Progenitor cell of endocrine pancreas (in vitro differentiated cells): ENCODE measurements at regions not wholly inside any gene's neighbourhood (a gene's known extent, or its start where the extent isn't known, plus 50 kb on each side); places are given as distances from the start of the nearest gene placed in this dataset.
A peak's percentile ranks its signal among the peaks of the same experiment; 100 is the strongest.

Experiments
- DNase-seq: peaks from one replicate; pipeline ENCODE4 v3.0.0; 2021; ENCODE audit warnings: low spot score; ENCODE audit not compliant: unreplicated experiment
- H3K27ac Mint-ChIP-seq: 2 replicates; pipeline ENCODE4 v1.8.0; 2021; ENCODE audit warnings: mild to moderate bottlenecking, moderate library complexity, mixed read lengths
- H3K27me3 Mint-ChIP-seq: 2 replicates; pipeline ENCODE4 v1.8.0; 2021; ENCODE audit warnings: mixed read lengths
- H3K36me3 Mint-ChIP-seq: 2 replicates; pipeline ENCODE4 v1.8.0; 2022; ENCODE audit warnings: mixed read lengths; ENCODE audit not compliant: insufficient read depth
- H3K4me1 Mint-ChIP-seq: 2 replicates; pipeline ENCODE4 v1.8.0; 2021; ENCODE audit warnings: low read depth, mixed read lengths
- H3K4me3 Mint-ChIP-seq: 2 replicates; pipeline ENCODE4 v1.8.0; 2021; ENCODE audit warnings: low read depth, mild to moderate bottlenecking, moderate library complexity, mixed read lengths
- H3K9me3 Mint-ChIP-seq: 2 replicates; pipeline ENCODE4 v1.8.0; 2021; ENCODE audit warnings: low read depth, mixed read lengths
- TF ChIP-seq, protein P1 (sequence below): fragments of 200-600 bp; sonication (generic); IDR thresholded peaks from one replicate; pipeline ENCODE4 v1.5.0; 2021; ENCODE audit warnings: antibody characterized with exemption, mild to moderate bottlenecking; ENCODE audit not compliant: unreplicated experiment

DNA sequence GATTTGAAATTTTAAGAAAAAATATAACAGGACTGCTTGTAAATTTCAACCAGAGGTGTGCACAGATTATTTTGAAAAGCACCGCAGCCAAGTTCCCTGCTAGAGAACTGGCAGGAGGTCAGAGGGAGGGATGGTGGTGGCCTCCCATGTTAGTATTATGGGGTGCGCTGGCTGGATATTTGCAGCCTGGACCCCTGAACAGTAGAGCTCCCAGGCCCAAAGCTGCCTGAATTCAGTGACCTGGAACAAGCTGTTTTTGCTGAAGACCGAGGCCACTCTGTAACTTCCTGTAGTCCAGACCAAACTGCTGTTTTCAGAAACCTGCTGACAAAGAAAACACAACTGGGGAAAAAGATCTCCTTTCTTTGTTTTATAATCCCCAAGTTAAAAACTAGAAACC, 314.3 kb downstream of the TNS1 start:
- no peak overlapping the region for H3K4me3 Mint-ChIP-seq
- no peak for DNase-seq
- no peak overlapping the region for H3K27ac Mint-ChIP-seq
- H3K36me3 Mint-ChIP-seq: no peaks in the 10 kb centered on the region
- H3K4me1 Mint-ChIP-seq: peaks cover 12% of the 10 kb centered on the region
- TF ChIP-seq, protein P1, sequence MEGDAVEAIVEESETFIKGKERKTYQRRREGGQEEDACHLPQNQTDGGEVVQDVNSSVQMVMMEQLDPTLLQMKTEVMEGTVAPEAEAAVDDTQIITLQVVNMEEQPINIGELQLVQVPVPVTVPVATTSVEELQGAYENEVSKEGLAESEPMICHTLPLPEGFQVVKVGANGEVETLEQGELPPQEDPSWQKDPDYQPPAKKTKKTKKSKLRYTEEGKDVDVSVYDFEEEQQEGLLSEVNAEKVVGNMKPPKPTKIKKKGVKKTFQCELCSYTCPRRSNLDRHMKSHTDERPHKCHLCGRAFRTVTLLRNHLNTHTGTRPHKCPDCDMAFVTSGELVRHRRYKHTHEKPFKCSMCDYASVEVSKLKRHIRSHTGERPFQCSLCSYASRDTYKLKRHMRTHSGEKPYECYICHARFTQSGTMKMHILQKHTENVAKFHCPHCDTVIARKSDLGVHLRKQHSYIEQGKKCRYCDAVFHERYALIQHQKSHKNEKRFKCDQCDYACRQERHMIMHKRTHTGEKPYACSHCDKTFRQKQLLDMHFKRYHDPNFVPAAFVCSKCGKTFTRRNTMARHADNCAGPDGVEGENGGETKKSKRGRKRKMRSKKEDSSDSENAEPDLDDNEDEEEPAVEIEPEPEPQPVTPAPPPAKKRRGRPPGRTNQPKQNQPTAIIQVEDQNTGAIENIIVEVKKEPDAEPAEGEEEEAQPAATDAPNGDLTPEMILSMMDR: no peak
- no peaks in the 10 kb centered on the region for H3K9me3 Mint-ChIP-seq
- H3K27me3 Mint-ChIP-seq: peaks cover 9% of the 10 kb centered on the region

DNA sequence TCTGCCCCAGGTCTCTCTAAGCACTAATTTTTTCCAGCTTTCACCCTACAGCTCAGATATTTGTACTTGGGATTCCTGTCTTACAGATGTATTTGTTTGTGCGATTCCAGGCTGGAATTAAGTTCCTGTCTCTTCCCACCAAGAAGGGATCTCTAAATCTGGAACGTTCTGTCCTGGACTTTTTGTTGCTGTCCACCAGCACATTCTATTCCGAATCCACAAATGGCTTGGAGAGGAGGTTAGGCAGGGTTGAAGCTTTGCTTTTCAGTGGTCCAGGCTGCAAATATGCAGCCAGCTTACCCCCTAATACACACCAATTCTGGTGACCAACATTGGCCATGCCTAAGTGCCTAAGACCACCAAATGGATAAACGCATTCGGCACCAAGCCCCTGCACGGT, 315.0 kb downstream of the TNS1 start:
- no peaks in the 10 kb centered on the region for H3K36me3 Mint-ChIP-seq
- peaks cover 12% of the 10 kb centered on the region for H3K27me3 Mint-ChIP-seq
- peaks cover 12% of the 10 kb centered on the region for H3K4me1 Mint-ChIP-seq
- DNase-seq: no peak
- TF ChIP-seq, protein P1: no peak
- H3K9me3 Mint-ChIP-seq: no peaks in the 10 kb centered on the region
- H3K27ac Mint-ChIP-seq: no peak overlapping the region
- H3K4me3 Mint-ChIP-seq: no peak overlapping the region

DNA sequence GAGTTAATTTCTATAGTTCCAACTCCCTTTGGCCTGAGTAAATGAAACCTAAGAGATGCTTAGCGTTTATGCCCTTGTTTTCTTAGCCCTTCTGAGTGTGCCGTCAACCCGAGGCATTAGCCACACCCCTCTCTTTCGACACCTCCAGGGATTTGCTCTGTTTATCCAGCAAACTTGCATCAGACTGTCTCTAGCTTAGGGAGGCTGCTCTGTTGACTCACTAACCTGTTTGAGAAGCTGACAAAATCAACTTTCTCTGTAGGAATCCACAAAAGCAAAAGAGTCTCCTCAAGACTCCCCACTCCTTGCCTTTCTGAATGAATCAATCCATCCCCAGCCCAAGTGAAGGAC, 317.6 kb downstream of the TNS1 start:
- no peak for DNase-seq
- peak overlapping the region; percentile 27 for H3K27ac Mint-ChIP-seq
- H3K36me3 Mint-ChIP-seq: no peaks in the 10 kb centered on the region
- H3K4me3 Mint-ChIP-seq: no peak overlapping the region
- TF ChIP-seq, protein P1: no peak
- H3K4me1 Mint-ChIP-seq: peaks cover 12% of the 10 kb centered on the region
- peaks cover 24% of the 10 kb centered on the region for H3K27me3 Mint-ChIP-seq
- no peaks in the 10 kb centered on the region for H3K9me3 Mint-ChIP-seq

DNA sequence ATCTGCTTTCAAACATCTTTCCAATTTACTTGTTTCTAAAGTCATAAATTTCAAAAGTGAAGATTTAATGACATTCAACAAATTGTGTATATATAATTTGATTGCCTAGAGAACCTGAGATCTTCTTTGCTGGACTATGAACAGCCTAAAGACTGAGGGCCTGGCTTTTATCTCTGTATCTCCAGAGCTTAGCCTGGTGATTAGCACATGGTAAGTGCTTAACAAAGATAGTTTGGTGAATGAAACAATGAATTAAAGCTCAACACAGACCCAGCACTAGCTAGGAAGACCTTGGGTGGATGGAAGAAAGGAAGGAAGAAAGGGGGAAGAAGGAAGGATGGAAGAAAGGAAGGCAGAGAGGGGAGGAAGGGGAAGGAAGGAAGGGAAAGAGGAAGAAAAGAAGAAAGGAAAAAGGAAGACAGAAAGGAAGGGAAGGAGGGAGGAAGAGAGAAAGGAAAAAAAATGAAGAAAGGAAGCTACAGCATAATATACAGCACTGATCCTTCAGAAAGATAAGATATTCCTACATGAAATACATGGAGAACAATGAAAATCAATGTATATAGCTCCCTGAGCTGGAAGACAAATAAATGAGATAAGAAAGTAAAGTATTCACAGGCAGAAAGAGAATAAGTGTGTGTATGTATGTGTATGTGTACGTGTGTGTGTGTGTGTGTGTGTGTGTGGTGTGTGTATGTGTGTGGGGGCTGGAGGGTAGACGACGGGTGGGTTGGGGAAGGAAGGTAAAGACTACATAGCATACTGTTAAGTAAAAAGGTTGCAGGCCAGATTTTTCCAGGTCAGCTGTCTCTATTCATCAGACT, 318.2 kb downstream of the TNS1 start:
- Mint-ChIP-seq H3K4me3 (no peak overlapping the region), H3K9me3 (no peaks in the 10 kb centered on the region), H3K27ac (no peak overlapping the region), H3K4me1 (peaks cover 12% of the 10 kb centered on the region), H3K27me3 (peaks cover 24% of the 10 kb centered on the region), H3K36me3 (no peaks in the 10 kb centered on the region)
- DNase-seq: no peak
- TF ChIP-seq, protein P1: no peak

DNA sequence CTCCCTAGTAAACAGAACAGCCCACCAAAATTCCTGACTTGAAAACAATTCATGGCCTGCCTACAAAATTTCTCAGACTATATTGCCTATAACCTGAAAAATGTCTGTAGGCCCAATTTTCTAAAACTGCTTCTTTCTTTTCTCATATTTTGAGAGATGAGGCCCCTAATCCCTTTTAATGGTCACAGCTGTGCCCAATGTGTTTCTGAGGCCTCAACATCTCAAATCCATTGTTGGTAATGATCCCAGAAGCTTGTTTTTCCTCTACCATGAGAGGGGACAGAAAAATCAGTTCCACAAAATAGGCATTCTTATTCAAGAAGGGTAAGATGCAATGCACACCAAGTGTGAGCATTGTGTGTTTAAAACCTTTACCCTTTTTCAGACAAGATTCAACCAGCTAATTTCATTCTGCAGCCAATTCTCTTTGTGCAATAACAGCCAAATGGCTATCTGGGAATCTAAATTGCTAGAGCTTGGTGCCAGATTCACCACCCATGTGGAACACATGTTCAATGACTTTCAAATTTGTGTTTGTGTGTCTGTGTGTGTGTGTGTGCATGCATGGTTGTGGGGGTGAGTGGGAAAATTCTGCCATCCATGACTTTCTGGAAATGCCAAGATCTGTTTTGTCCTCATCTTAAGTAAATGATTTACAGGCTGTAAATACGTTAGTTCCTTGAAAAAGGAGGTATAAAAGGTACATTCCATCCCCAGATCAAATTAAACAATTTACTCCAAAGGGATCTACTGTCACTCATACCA, 319.5 kb downstream of the TNS1 start:
- H3K27ac Mint-ChIP-seq: no peak overlapping the region
- TF ChIP-seq, protein P1: no peak
- DNase-seq: no peak
- H3K4me3 Mint-ChIP-seq: no peak overlapping the region
- H3K4me1 Mint-ChIP-seq: peaks cover 12% of the 10 kb centered on the region
- H3K36me3 Mint-ChIP-seq: no peaks in the 10 kb centered on the region
- peaks cover 2% of the 10 kb centered on the region for H3K9me3 Mint-ChIP-seq
- H3K27me3 Mint-ChIP-seq: peaks cover 24% of the 10 kb centered on the region
